H1 (cell line): ENCODE measurements at regions not wholly inside any gene's neighbourhood (a gene's known extent, or its start where the extent isn't known, plus 50 kb on each side); places are given as distances from the start of the nearest gene placed in this dataset.

Source experiments
- CTCF ChIA-PET: fragments of 300-600 bp; sonication (Branson Sonifier 250); formaldehyde crosslinking; loops from one replicate; lab custom pipeline; 2021; ENCODE audit not compliant: partially characterized antibody; lab: Charles Lee
- POLR2A ChIA-PET: fragments of 300-600 bp; sonication (Branson Sonifier 250); formaldehyde crosslinking; loops from one replicate; lab custom pipeline; 2021; ENCODE audit warnings: inconsistent platforms; ENCODE audit not compliant: partially characterized antibody; lab: Charles Lee
- DNase-seq, 2 experiments: peaks; one replicate each; pipeline versions ENCODE4 v3.0.0 to v3.0.0-alpha.2; 2010 to 2022; ENCODE audit warnings: low spot score in 2 of 2, low read depth in 1 of 2, mixed read lengths in 1 of 2
- FAIRE-seq: peaks from 2 replicates; lab custom pipeline; 2011; peaks lifted over from hg19 to GRCh38; lab: Jason Lieb, UNC
- H2AFZ ChIP-seq: 2 replicates; pipeline ENCODE4 v1.8.1; 2012; ENCODE audit warnings: low read length, inconsistent platforms
- H2AK5ac ChIP-seq: 2 replicates; pipeline ENCODE4 v1.6.1; 2013; ENCODE audit warnings: low read depth, low read length
- H2BK120ac ChIP-seq: replicated peaks from 2 replicates; pipeline ENCODE3; 2013; ENCODE audit warnings: low read depth, low read length, inconsistent platforms
- H2BK12ac ChIP-seq: 2 replicates; pipeline ENCODE4 v1.6.1; 2013; ENCODE audit warnings: low read depth, low read length
- H2BK15ac ChIP-seq: 2 replicates; pipeline ENCODE4 v1.6.1; 2013; ENCODE audit warnings: low read length
- H2BK20ac ChIP-seq: 2 replicates; pipeline ENCODE4 v1.6.1; 2013; ENCODE audit warnings: low read length
- H2BK5ac ChIP-seq: 2 replicates; pipeline ENCODE4 v1.6.1; 2013; ENCODE audit warnings: low read depth, low read length
- H3K14ac ChIP-seq: 2 replicates; pipeline ENCODE4 v1.6.1; 2013; ENCODE audit warnings: inconsistent platforms; ENCODE audit not compliant: insufficient read length
- H3K18ac ChIP-seq: 2 replicates; pipeline ENCODE4 v1.6.1; 2013; ENCODE audit warnings: low read length; ENCODE audit errors: extremely low read depth
- H3K23ac ChIP-seq: 2 replicates; pipeline ENCODE4 v1.6.1; 2013; ENCODE audit warnings: inconsistent platforms; ENCODE audit not compliant: insufficient read length
- H3K23me2 ChIP-seq: 2 replicates; pipeline ENCODE4 v1.6.1; 2013; ENCODE audit warnings: low read depth, low read length
- H3K27ac ChIP-seq: 2 replicates; pipeline ENCODE4 v1.6.1; 2011; ENCODE audit warnings: low read depth, low read length, inconsistent platforms
- H3K27me3 ChIP-seq, 4 experiments: replicated peaks in 1 of 4; 1 replicate in 1 of 4; 2 replicates in 3 of 4; pipeline versions ENCODE4 v1.6.1 to v1.8.1; 2011 to 2013; ENCODE audit warnings: low read length in 3 of 4, mild to moderate bottlenecking in 3 of 4, inconsistent platforms in 2 of 4, mixed read lengths in 2 of 4, moderate library complexity in 1 of 4; ENCODE audit not compliant: control insufficient read depth in 3 of 4, insufficient read depth in 3 of 4; ENCODE audit errors: extremely low read depth in 1 of 4
- H3K36me3 ChIP-seq, 4 experiments: 2 replicates each; pipeline versions ENCODE4 v1.6.1 to v1.8.1; 2011 to 2013; ENCODE audit warnings: mild to moderate bottlenecking in 4 of 4, low read length in 3 of 4, moderate library complexity in 2 of 4, control low read depth in 1 of 4, inconsistent platforms in 1 of 4; ENCODE audit not compliant: insufficient read depth in 4 of 4, control insufficient read depth in 2 of 4
- H3K4ac ChIP-seq: replicated peaks from 2 replicates; pipeline ENCODE3; 2013; ENCODE audit warnings: low read length, low read depth, mixed read lengths, inconsistent platforms; ENCODE audit not compliant: insufficient read length
- H3K4me1 ChIP-seq, 4 experiments: replicated peaks in 1 of 4; 1 replicate in 1 of 4; 2 replicates in 3 of 4; pipeline versions ENCODE4 v1.6.1 to v1.8.1; 2011 to 2013; ENCODE audit warnings: low read length in 3 of 4, inconsistent platforms in 2 of 4, mixed read lengths in 1 of 4; ENCODE audit not compliant: insufficient read depth in 4 of 4, control insufficient read depth in 3 of 4
- H3K4me2 ChIP-seq, 2 experiments: 2 replicates each; pipeline versions ENCODE4 v1.6.1 to v1.8.1; 2011 to 2013; ENCODE audit warnings: low read depth in 2 of 2, low read length in 2 of 2, control low read depth in 1 of 2, inconsistent platforms in 1 of 2, mild to moderate bottlenecking in 1 of 2; ENCODE audit not compliant: insufficient read depth in 1 of 2
- H3K4me3 ChIP-seq, 4 experiments: fragments of 200-600, 300-600 bp in 1 of 4; sonication (generic), shearing (Covaris generic), sonication (Bioruptor Twin) in 1 of 4; 2 replicates each; pipeline versions ENCODE4 v1.5.1 to v1.8.1; 2011 to 2016; ENCODE audit warnings: low read length in 4 of 4, low read depth in 3 of 4, control low read depth in 2 of 4, inconsistent platforms in 2 of 4, mild to moderate bottlenecking in 2 of 4, mixed read lengths in 1 of 4, moderate library complexity in 1 of 4; ENCODE audit not compliant: insufficient read depth in 2 of 4; ENCODE audit errors: extremely low read depth in 1 of 4
- H3K56ac ChIP-seq: replicated peaks from 2 replicates; pipeline ENCODE3; 2013; ENCODE audit warnings: low read depth, mild to moderate bottlenecking, mixed read lengths, low read length, inconsistent platforms; ENCODE audit not compliant: insufficient read length
- H3K79me1 ChIP-seq: 2 replicates; pipeline ENCODE4 v1.6.1; 2013; ENCODE audit warnings: low read depth, low read length, control low read depth
- H3K79me2 ChIP-seq, 2 experiments: 2 replicates each; pipeline versions ENCODE4 v1.6.1 to v1.8.1; 2012 to 2013; ENCODE audit warnings: low read length in 2 of 2, mild to moderate bottlenecking in 2 of 2, inconsistent platforms in 1 of 2; ENCODE audit not compliant: insufficient read depth in 2 of 2, control insufficient read depth in 1 of 2
- H3K9ac ChIP-seq, 4 experiments: replicated peaks in 1 of 4; 1 replicate in 1 of 4; 2 replicates in 3 of 4; pipeline versions ENCODE4 v1.6.1 to v1.8.1; 2011 to 2013; ENCODE audit warnings: low read depth in 3 of 4, low read length in 3 of 4, control low read depth in 2 of 4, mild to moderate bottlenecking in 2 of 4, moderate library complexity in 2 of 4, inconsistent platforms in 1 of 4; ENCODE audit errors: extremely low read depth in 1 of 4
- H3K9me3 ChIP-seq, 2 experiments: 2 replicates each; pipeline versions ENCODE4 v1.6.1 to v1.8.1; 2012 to 2013; ENCODE audit warnings: mild to moderate bottlenecking in 2 of 2, moderate library complexity in 2 of 2, control low read depth in 1 of 2, inconsistent platforms in 1 of 2, low read depth in 1 of 2, low read length in 1 of 2, mixed read lengths in 1 of 2; ENCODE audit not compliant: insufficient read depth in 2 of 2
- H4K20me1 ChIP-seq, 2 experiments: replicated peaks in 1 of 2; 2 replicates each; pipeline versions ENCODE3 to v1.8.1; 2011 to 2013; ENCODE audit warnings: inconsistent platforms in 2 of 2, low read length in 2 of 2, mild to moderate bottlenecking in 1 of 2; ENCODE audit not compliant: insufficient read depth in 2 of 2, control insufficient read depth in 1 of 2
- H4K5ac ChIP-seq: 2 replicates; pipeline ENCODE4 v1.6.1; 2013; ENCODE audit warnings: low read length, low read depth, mixed read lengths, inconsistent platforms; ENCODE audit not compliant: insufficient read length
- H4K8ac ChIP-seq: 2 replicates; pipeline ENCODE4 v1.8.0; 2013; ENCODE audit warnings: mild to moderate bottlenecking, moderate library complexity, low read length, inconsistent platforms; ENCODE audit not compliant: insufficient read depth; ENCODE audit errors: extremely low read depth
- H4K91ac ChIP-seq: replicated peaks from 2 replicates; pipeline ENCODE3; 2013; ENCODE audit warnings: low read length, mixed read lengths, inconsistent platforms; ENCODE audit not compliant: insufficient read length
- ATF2 ChIP-seq: IDR thresholded peaks from 2 replicates; pipeline ENCODE4 v1.6.1; 2012; ENCODE audit warnings: low read length, inconsistent platforms
- CHD2 ChIP-seq: IDR thresholded peaks from 2 replicates; pipeline ENCODE4 v1.6.1; 2012; ENCODE audit warnings: low read length, improper control_type of control experiment
- CTCF ChIP-seq, 3 experiments: IDR thresholded peaks; 1 replicate in 2 of 3; 2 replicates in 1 of 3; pipeline versions ENCODE4 v1.5.1 to v1.6.1; 2011; ENCODE audit warnings: low read length in 3 of 3, mild to moderate bottlenecking in 3 of 3, inconsistent platforms in 2 of 3, low read depth in 1 of 3, moderate library complexity in 1 of 3; ENCODE audit not compliant: insufficient read depth in 1 of 3; ENCODE audit errors: control extremely low read depth in 1 of 3
- GTF2F1 ChIP-seq: IDR thresholded peaks from 2 replicates; pipeline ENCODE4 v1.6.1; 2012; ENCODE audit warnings: low read depth, low read length, improper control_type of control experiment, borderline replicate concordance
- PHF8 ChIP-seq: fragments of 200-600 bp; sonication (generic); conservative IDR thresholded peaks from 2 replicates; pipeline ENCODE4 v1.7.1; 2012; ENCODE audit warnings: low read depth, mild to moderate bottlenecking, inconsistent platforms, low read length, moderate library complexity
- RAD21 ChIP-seq, 2 experiments: IDR thresholded peaks in 1 of 2; conservative IDR thresholded peaks in 1 of 2; 2 replicates each; pipeline ENCODE4 v1.6.1; 2011; ENCODE audit warnings: low read depth in 2 of 2, low read length in 2 of 2, improper control_type of control experiment in 1 of 2, inconsistent platforms in 1 of 2, mild to moderate bottlenecking in 1 of 2, moderate library complexity in 1 of 2
- SIN3A ChIP-seq, 2 experiments: IDR thresholded peaks in 1 of 2; conservative IDR thresholded peaks in 1 of 2; 2 replicates each; pipeline ENCODE4 v1.6.1; 2011 to 2012; ENCODE audit warnings: low read length in 2 of 2, improper control_type of control experiment in 1 of 2, low read depth in 1 of 2, mild to moderate bottlenecking in 1 of 2
- SIRT6 ChIP-seq: IDR thresholded peaks from one replicate; pipeline ENCODE4 v1.7.1; 2012; ENCODE audit warnings: low read length, inconsistent platforms
- TCF12 ChIP-seq: IDR thresholded peaks from 2 replicates; pipeline ENCODE4 v1.6.1; 2011; ENCODE audit warnings: low read depth, mild to moderate bottlenecking, low read length
- TEAD4 ChIP-seq: IDR thresholded peaks from 2 replicates; pipeline ENCODE4 v1.6.1; 2012; ENCODE audit warnings: low read depth, low read length, inconsistent platforms, mixed read lengths
- WGBS, 2 experiments: shearing (Covaris generic) in 1 of 2; methylation state at CpG; one replicate each; pipeline versions ENCODE4 v1.1.6 to v1.1.7; 2013 to 2015; ENCODE audit warnings: low lambda C conversion rate in 2 of 2, mixed read lengths in 2 of 2, inconsistent platforms in 1 of 2, low coverage in 1 of 2, missing lambda C conversion rate in 1 of 2; ENCODE audit not compliant: insufficient replicate concordance in 2 of 2, insufficient coverage in 1 of 2, insufficient read length in 1 of 2; ENCODE audit errors: extremely low coverage in 1 of 2, missing lambda C conversion rate in 1 of 2; 5-methylcytosine and 5-hydroxymethylcytosine counted together

- Histone ChIP-seq H3K79me2 (no peaks in the 10 kb centered on the region), H4K8ac (no peak overlapping the region), H3K27ac (no peak overlapping the region), H3K79me1 (no peaks in the 10 kb centered on the region), H3K27me3 (no peaks in the 10 kb centered on the region), H3K36me3 (no peaks in the 10 kb centered on the region), H3K9me3 (no peaks in the 10 kb centered on the region), H2AK5ac (no peak overlapping the region), H3K4me2 (no peak overlapping the region), H2BK20ac (no peak overlapping the region), H3K4me3 (no peak overlapping the region), H3K23me2 (0 out of 2 replicates have a peak, but pooled peaks cover under 1% of the 10 kb centered on the region), H2BK5ac (no peak overlapping the region), H2BK15ac (no peak overlapping the region), H3K14ac (no peak overlapping the region), H4K5ac (no peak overlapping the region), H3K4ac (no peak overlapping the region), H3K23ac (no peak overlapping the region), H2BK12ac (no peak overlapping the region), H4K91ac (no peak overlapping the region), H3K9ac (no peak overlapping the region), H3K56ac (no peak overlapping the region), H4K20me1 (no peaks in the 10 kb centered on the region), H2AFZ (no peak overlapping the region), H3K4me1 (no peaks in the 10 kb centered on the region), H3K18ac (no peak overlapping the region), H2BK120ac (no peak overlapping the region)
- POLR2A ChIA-PET, result no interaction called here
- no peak for FAIRE-seq
- CTCF ChIA-PET, result interaction anchor here (3.1 kb wide), 1 partner anchor 130 kb away, joined by 9 read pairs; no protein-coding TSS in a partner anchor
- WGBS, 2 experiments, result 83% methylated on average over 2 of the region's 2 CpGs; no CpG with 5 or more reads in 1 of the 2 experiments
- DNase-seq, result no peak
- no peak for TF ChIP-seq RAD21 (IDR thresholded peaks at IDR 0.05 in 1 of 2, conservative IDR thresholded peaks at IDR 0.05 in 1 of 2; ENCODE audit: low read depth in 2 of 2, low read length in 2 of 2)
- TF ChIP-seq GTF2F1, result no peak
- TF ChIP-seq SIN3A (conservative IDR thresholded peaks at IDR 0.05 in 1 of 2, IDR thresholded peaks at IDR 0.05 in 1 of 2; ENCODE audit: low read depth in 1 of 2, low read length in 2 of 2), result no peak
- no peak for TF ChIP-seq CTCF (IDR thresholded peaks at IDR 0.05; ENCODE audit: control extremely low read depth in 1 of 3, insufficient read depth in 1 of 3, low read depth in 1 of 3, low read length in 3 of 3)
- TF ChIP-seq SIRT6, result no peak
- no peak for TF ChIP-seq CHD2
- no peak for TF ChIP-seq ATF2
- TF ChIP-seq PHF8, result no peak
- TF ChIP-seq TCF12, result no peak
- TF ChIP-seq TEAD4, result no peak
Measured at GRCh38 chr2:18650221-18650620, 60.9 kb upstream of the NT5C1B start.
